Brain microvascular endothelial cell (primary cell): ENCODE measurements at regions not wholly inside any gene's neighbourhood (a gene's known extent, or its start where the extent isn't known, plus 50 kb on each side); places are given as distances from the start of the nearest gene placed in this dataset.
"Not testable (repeated sequence)": the region's sequence is repeated elsewhere in the genome, so short reads cannot be mapped to it uniquely, and the experiment has no call there.

ENCODE experiments used
- DNase-seq: peaks from one replicate; pipeline ENCODE4 v3.0.0-alpha.2; 2020
- H3K27ac ChIP-seq: fragments of 250-450 bp; sonication (Bioruptor Pico); 2 replicates; pipeline ENCODE4 v1.5.1; 2020; ENCODE audit warnings: mild to moderate bottlenecking, moderate library complexity
- H3K27me3 ChIP-seq: fragments of 250-450 bp; sonication (Bioruptor Pico); replicated peaks from 2 replicates; pipeline ENCODE4 v1.5.1; 2020; ENCODE audit warnings: mild to moderate bottlenecking
- H3K36me3 ChIP-seq: fragments of 250-450 bp; sonication (Bioruptor Pico); replicated peaks from 2 replicates; pipeline ENCODE4 v1.5.1; 2020; ENCODE audit warnings: mild to moderate bottlenecking
- H3K4me3 ChIP-seq: 2 replicates; pipeline ENCODE4 v1.5.1; 2011; ENCODE audit warnings: low read depth, mild to moderate bottlenecking, control low read depth, low read length, moderate library complexity
- CTCF ChIP-seq: IDR thresholded peaks from 2 replicates; pipeline ENCODE4 v1.5.1; 2011; ENCODE audit warnings: low read depth, mild to moderate bottlenecking, moderate library complexity, low read length, control low read depth, inconsistent platforms; ENCODE audit errors: missing control alignments
- in situ Hi-C: cut with HindIII; loops from 2 replicates; pipeline ENCODE4 v1.10.0; 2017; ENCODE audit warnings: low sequenced_read_pairs, low pct_ligation_motif_present

DNA sequence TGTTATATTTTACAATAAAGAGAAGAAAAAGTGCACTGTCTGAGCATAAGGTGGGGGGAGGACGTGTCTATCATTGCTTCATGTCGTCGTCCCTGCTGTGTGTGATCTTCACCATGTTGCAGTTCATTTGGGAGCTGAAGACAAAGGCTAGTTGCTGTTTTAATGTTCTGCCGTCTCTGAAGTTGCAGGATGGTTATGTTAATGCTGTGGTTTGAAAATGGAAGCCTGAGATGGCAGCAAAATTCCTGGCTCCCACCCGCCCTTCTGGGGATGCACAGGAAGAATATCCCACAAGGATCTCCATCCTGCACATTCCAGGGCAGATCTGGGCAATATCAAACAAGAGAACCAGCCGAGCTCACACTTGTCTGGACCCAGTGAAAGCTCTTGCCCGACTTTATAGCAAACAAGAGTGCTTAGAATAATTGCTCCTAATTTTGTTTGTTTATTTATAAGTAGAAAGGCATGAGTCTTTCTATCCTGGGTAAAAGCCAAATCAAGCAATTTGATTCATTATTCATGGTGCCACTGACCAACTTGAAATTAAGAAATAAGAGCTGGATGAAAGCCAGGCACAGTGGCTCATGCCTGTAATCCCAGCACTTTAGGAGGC lies 110.3 kb upstream of the ABCC4 start:
- no peak for TF ChIP-seq CTCF
- DNase-seq, result no peak
- no peaks in the 10 kb centered on the region for H3K36me3 ChIP-seq
- no peak overlapping the region for H3K4me3 ChIP-seq
- in situ Hi-C loops, result no loop called here
- H3K27me3 ChIP-seq, result no peaks in the 10 kb centered on the region
- no peak overlapping the region for H3K27ac ChIP-seq

DNA sequence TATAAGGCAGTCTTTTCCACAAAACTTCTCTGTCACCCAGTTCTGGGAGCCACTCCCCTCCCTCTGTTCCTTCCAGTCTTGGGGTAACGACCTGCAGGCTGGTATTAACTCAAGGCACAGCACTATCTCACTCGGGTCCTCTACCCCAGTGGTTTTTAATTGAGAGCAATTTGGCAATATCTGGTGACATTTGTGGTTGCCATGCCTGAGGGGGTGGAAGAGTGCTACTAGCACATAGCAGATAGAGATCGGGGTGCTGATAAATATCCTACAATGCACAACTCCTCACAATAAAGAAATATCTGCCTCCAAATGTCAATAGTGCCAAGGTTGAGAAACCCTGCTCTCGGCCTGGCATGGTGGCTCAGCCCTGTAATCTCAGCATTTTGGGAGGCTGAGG lies 117.7 kb upstream of the ABCC4 start:
- in situ Hi-C loops, result no loop called here
- no peaks in the 10 kb centered on the region for H3K27me3 ChIP-seq
- H3K27ac ChIP-seq, result no peak overlapping the region
- DNase-seq, result no peak
- TF ChIP-seq CTCF, result no peak
- H3K36me3 ChIP-seq, result no peaks in the 10 kb centered on the region
- no peak overlapping the region for H3K4me3 ChIP-seq

DNA sequence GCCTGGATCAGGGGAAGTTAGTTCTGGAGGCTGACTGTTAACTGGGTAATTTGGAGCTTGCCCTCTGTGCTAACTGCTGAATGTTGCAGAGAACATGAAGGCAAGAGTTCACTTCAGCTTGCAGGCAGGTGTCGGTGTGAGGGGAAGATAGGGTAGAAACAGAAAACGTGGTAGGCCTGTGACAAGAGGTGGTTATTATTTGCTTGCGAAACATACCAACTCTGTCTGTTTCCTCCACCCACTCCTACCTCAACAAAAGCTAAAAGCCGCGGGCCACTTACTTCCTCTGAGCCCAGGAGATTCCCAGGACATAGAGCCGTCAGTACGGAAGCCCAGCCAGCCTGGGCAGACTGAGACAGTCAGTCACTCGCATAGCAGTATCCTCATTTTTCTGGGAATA lies 119.2 kb upstream of the ABCC4 start:
- H3K36me3 ChIP-seq, result no peaks in the 10 kb centered on the region
- no peak for TF ChIP-seq CTCF
- in situ Hi-C loops, result no loop called here
- no peak overlapping the region for H3K4me3 ChIP-seq
- no peaks in the 10 kb centered on the region for H3K27me3 ChIP-seq
- H3K27ac ChIP-seq, result no peak overlapping the region
- no peak for DNase-seq

DNA sequence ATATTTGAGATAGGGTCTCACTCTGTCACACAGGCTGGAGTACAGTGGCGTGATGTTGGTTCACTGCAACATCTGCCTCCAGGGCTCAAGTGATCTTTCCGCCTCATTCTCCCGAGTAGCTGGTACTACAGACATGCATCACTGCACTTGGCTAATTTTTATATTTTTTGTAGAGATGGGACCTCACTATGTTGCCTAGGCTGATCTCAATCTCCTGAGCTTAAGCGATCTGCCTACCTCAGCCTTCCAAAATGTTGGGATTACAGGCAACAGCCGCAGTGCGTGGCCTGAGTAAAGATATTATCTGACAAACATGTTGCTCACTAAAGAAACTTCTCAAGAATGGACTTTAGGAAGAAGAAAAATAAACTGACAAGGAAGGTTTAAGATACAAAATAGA lies 125.4 kb upstream of the ABCC4 start:
- no peak for TF ChIP-seq CTCF
- in situ Hi-C loops, result no loop called here

GRCh38 chr13:95430525-95430924 lies 122.0 kb upstream of the CLDN10 start:
- H3K27me3 ChIP-seq, in situ Hi-C loops, DNase-seq, H3K36me3 ChIP-seq, H3K4me3 ChIP-seq, H3K27ac ChIP-seq: not testable (repeated sequence)

More for the DNA sequence above, 125.4 kb upstream of the ABCC4 start:
- no peaks in the 10 kb centered on the region for H3K36me3 ChIP-seq
- DNase-seq, result no peak
- H3K27me3 ChIP-seq, result no peaks in the 10 kb centered on the region
- no peak overlapping the region for H3K4me3 ChIP-seq
- H3K27ac ChIP-seq, result no peak overlapping the region

GRCh38 chr13:95432141-95432540 lies 120.4 kb upstream of the CLDN10 start:
- H3K27me3 ChIP-seq, result no peaks in the 10 kb centered on the region
- H3K4me3 ChIP-seq, result no peak overlapping the region
- no peaks in the 10 kb centered on the region for H3K36me3 ChIP-seq
- no peak for DNase-seq
- TF ChIP-seq CTCF, result no peak
- in situ Hi-C loops, result no loop called here
- H3K27ac ChIP-seq, result no peak overlapping the region
